Uterus (tissue), 2 donors: ENCODE measurements at regions not wholly inside any gene's neighbourhood (a gene's known extent, or its start where the extent isn't known, plus 50 kb on each side); places are given as distances from the start of the nearest gene placed in this dataset.

Experiments
- CTCF ChIP-seq, 4 experiments: fragments of 200-600 bp in 2 of 4; fragments of 450-650 bp in 2 of 4; sonication (generic) in 2 of 4; IDR thresholded peaks; one replicate each; pipeline ENCODE4 v1.5.1; 2016 to 2019; ENCODE audit warnings: antibody characterized with exemption in 4 of 4, mild to moderate bottlenecking in 2 of 4, moderate library complexity in 1 of 4
- POLR2A ChIP-seq, 2 donors: fragments of 450-650 bp; IDR thresholded peaks; one replicate each; pipeline ENCODE4 v1.6.1; 2016; ENCODE audit warnings: antibody characterized with exemption in 2 of 2, mild to moderate bottlenecking in 1 of 2, moderate library complexity in 1 of 2

- no peak for TF ChIP-seq POLR2A (IDR thresholded peaks at IDR 0.05)
- peak in 2 of 4 experiments; percentile 19 to 23 for TF ChIP-seq CTCF (IDR thresholded peaks at IDR 0.05)
Measured at GRCh38 chr1:96538111-96538641, 183.4 kb upstream of the PTBP2 start.
